Daoy (cell line): ENCODE measurements at regions not wholly inside any gene's neighbourhood (a gene's known extent, or its start where the extent isn't known, plus 50 kb on each side); places are given as distances from the start of the nearest gene placed in this dataset.
"Not testable (repeated sequence)": the region's sequence is repeated elsewhere in the genome, so short reads cannot be mapped to it uniquely, and the experiment has no call there.

Source experiments
- DNase-seq: peaks from one replicate; pipeline ENCODE4 v3.0.0-alpha.2; 2015; ENCODE audit warnings: low read depth

DNA sequence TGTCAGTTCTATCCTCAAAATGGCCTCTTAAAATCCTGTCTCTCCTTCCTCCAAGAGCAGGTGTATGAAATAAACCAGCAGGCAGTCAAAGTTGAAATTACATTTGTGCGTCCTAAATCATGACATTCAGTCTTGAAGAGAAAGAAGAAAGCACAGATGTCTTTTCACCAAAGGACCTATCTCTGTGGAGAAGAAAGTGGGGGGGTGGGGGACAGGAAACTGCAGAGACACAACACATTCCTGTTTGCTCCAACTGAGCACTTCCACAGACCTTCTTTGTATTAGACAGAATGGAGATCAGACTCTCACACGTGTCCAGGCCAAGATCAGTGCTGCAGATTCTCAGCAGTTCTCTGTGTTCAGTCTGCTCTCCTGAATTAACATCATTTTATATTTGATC lies 471.9 kb upstream of the RGMB start:
- DNase-seq, result no peak

DNA sequence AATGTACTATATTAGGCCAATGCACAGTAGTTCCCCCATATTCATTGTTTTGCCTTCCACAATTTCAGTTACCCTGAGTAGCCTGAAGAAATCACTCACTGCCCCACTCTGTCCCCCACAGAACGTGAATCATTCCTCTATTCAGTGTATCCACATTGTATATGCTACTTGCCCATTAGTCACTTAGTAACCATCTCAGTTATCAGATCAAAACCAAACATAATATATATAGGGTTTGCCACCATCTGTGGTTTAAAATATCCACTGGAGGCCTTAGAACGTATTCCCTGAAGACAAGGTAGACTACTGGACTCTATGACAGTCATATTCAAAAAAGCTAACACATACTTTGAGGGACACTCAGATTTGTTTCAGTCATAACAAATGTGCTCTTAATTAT lies 465.7 kb upstream of the RGMB start:
- peak; percentile 83 for DNase-seq

DNA sequence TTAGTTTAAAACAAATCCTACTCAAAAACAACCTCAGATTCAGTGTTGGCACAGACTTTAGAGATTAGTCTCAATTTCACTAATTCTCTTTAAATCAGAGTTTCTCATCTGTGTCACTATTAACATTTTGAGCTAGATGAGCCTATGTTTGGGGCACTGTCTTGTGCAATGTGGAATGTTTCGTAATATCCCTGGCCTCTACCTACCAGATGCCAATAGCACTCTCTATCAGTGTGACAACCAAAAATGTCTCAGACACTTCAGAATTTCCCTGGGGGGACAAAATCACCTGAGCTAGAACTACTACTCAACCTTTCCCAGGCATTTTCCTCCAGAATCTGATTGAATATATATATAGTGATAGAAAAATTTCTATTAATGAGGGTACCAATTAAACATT lies 465.2 kb upstream of the RGMB start:
- DNase-seq, result no peak

DNA sequence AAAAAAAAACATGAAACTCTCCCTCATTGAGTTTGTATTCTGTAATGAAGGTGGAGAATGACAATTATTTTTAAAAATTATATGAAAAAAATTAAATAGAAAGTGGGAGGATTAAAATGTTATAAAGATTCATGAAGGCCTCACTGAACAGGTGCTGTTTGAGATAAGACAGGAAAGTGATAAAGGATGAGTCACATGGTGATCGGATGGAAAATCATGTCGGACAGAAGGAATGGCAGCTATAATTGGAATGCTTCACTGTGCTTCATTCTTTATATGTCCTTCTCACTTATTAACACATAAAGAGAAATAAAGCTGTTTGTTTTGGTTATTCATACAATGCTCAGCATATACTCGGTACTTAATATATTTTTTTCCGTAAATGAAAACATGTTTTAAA lies 464.5 kb upstream of the RGMB start:
- peak; percentile 60 for DNase-seq

DNA sequence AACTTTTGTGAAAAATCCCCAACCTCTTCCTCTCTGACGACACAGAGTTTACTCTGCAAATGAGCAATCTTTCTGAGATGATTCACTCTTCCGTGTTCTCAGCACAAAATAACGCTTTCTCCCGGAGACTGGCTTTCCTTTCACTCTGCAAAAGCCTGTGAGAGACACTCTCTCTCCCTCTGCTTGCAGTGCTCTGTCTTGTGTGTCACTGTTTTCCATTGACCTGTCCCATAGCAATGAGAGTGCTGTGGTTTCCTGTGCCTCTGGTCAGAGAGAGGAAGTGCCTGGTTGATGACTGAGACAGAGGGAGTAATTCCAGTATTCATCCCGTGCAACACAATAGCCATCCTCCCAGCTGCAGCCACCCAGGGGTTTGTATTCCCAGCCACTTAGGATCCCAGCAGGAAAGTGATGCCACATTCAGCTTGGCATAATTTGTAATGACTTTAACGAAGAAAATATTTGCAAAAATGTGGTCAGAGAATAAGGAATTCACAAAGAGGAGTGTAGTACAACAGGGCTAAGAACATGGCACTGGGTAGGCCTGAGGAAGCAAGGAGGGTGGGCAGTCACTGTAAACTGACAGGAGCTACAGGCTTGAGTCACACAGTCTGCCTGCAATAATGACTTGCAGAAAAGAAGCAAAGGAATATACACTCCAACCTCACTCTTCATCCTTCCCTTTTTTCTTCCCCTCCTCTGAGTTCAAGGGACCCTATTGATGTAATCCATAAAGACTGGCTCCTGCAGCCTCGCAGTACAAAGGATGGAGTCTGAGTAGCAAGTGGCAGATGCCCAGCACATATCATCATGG lies 463.5 kb upstream of the RGMB start:
- peak; percentile 98 for DNase-seq

DNA sequence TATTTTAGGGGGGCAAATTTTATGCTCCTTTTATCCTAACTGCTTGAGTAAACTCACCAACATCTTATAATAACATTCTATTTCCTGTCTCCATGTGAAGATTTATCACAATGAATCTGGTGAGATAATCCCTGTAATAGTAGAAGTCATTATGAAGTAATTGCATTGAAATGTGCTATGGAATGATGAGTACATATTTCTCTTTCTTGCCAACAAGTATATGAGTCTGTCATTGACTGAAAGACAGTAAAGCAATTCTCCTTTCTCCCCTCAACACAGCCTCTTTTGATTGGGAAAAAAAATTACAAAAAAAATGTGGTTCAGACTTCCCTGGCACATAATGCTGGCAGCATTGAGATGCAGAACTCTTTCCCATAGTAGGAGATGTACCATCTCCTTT lies 459.2 kb upstream of the RGMB start:
- DNase-seq, result peak; percentile 68

DNA sequence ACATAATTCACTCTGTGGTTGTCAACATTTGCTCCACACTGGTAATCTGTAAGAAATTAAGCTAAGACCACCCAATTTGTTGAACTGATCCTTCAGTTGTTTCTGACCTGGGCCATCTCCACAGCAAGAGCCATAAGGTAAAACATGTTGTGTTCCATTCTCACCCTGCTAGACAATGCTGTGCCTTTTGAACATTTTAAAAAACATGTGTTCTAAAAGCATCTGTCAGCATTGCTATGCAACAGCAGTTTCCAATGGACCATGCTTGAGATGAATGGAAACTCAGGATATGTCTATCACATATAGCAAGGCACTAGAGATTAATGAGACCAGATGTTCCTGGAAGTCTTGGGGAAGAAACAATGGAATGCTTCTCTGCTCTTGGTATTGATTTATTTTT lies 455.1 kb upstream of the RGMB start:
- DNase-seq, result no peak

DNA sequence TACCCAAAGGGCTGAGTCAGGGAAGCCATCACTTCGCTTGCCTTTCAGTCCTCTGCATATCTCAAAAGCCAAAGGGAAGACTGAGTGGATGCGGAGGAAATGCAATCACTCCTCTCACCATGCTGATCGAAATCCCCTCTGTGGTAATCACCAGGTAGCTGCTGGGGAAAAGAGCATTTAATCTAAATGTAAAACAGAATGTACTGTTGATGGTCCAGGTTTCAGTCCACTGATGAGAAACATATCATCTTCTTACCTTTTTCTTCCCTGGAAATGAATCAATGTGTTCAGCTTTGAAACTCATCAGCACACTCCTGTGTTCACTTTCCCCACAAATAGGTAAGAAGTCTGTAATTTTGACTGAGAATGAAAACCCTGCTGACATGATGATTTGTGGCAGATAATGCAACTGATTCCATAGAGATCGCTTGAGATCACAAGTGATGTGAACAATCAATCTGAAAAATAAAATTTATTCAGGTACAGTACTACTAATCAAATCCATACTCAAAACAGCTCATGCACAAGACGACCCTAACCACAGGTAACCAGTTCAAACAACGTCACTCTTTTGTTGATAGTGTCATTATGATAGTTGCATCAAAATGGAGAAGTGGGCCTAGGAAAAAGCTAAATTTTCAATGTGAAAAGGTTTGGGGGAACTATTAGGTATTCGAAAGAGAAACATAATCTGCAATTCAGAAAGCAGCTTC lies 454.0 kb upstream of the RGMB start:
- DNase-seq, result no peak

DNA sequence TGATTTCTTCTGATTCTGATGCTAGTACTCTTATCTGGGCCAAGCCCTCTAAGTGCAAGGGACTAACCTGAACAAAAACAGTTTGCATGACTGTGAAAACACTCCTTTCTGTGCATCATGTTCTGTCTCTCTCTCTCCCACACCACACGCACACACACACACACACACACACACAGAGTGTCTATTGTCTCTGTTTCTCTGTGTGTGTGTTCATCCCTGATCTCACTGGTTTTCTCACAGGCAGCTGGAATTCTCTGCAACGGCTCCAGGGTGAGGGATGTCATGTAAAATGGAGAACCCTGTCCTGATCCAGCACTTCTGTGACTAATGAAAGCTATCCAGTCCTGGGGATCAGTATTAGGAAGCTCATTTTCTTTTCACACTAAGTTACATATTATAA lies 453.1 kb upstream of the RGMB start:
- DNase-seq, result no peak

DNA sequence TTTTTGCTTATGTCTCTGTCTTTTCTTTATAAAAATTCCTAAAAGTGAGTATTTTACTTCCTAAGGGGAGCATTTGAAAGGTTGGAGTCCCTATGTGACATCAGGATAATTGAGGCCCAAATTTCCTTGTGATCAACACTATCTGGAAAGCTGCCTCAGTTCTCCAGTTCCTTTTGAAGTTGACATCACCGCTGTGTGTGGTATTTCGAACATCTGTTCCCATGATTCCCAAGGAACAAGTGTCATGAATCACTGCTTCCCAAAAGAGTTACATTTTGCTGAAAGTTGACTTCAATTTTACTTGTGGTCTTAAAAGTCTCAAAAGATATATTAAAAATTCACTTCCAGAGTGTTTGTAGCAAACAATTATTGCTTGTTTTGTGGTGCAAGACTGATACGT lies 452.1 kb upstream of the RGMB start:
- no peak for DNase-seq

DNA sequence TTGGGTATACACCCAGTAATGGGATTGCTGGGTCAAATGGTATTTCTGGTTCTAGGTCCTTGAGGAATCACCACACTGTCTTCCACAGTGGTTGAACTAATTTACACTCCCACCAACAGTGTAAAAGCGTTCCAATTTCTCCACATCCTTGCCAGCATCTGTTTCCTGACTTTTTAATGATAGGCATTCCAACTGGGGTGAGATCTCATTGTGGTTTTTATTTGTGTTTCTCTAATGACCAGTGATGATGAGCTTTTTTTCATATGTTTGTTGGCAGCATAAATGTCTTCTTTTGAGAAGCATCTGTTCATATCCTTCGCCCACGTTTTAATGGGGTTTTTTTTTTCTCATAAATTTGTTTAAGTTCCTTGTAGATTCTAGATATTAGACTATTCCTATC lies 448.3 kb upstream of the RGMB start:
- not testable (repeated sequence) for DNase-seq

DNA sequence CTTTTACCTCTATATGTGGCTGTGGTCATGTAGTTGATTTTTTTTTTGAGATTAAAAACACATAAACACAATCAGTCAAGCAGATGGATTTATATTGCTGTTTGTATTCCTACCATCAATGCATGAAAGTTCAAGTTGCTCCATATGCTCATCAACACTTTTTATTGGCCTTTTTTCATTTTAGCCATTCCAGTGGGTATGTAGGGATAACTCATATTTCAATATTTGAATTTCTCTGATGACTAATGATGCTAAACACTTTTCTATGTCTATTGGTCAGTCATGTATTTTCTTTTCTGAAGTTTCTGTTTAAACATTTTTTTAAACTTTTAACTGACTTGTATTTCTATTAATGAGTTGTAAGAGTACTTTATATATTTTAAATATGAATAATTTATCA lies 445.4 kb upstream of the RGMB start:
- DNase-seq, result no peak

DNA sequence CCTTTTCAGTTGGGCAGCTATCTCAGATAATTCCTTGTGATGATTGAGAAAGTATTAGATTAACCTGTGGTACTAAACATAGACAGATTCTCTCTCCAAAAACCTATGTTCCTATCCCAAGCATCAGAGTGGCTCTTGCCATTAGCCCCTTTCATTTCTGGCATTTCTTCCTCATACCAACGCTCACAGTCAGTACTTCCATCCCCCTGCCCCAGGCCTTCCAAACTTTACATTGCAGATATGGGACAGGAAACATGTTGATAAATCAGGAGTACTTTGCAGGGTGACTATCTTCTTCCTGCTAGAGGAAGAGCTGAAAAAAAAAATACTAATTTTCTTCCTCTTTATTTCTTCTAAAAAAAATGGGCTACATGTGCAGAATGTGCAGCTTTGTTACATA lies 442.6 kb upstream of the RGMB start:
- no peak for DNase-seq

DNA sequence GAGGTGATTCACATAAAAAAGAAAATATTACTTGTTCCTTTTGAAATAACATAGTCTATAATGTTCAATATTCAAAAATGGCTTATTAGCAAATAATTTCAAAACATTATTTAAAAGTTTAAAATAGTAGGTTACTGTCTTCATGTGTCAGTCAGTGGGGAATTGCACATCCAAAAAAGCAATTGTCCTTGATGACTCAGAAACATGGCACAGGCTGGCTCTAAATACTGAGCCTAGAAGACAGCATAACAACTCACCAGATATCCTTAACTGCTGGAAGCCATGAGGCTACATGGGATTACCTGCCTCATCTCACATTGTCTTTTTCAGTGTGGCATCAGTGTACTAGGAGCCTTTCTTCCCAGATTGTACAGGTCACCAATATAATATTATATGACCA lies 439.5 kb upstream of the RGMB start:
- DNase-seq, result no peak

DNA sequence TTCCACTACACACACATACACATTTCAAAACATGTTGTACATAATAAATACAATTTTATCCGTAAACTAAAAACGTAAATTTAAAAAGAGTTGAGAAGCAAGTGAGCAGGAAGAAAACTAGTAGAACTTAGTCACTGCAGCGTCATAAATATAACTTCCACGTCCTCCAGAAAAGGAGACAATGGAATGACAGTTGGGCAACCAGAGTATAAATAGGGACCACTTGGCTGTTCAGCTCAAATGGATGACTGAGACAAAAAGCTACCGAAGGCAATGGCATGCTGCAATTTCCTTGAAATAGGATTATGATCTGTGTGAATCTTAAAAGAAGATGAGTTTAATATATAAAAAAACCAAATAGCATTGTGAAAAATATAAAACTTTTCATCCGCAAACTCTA lies 438.5 kb upstream of the RGMB start:
- no peak for DNase-seq

DNA sequence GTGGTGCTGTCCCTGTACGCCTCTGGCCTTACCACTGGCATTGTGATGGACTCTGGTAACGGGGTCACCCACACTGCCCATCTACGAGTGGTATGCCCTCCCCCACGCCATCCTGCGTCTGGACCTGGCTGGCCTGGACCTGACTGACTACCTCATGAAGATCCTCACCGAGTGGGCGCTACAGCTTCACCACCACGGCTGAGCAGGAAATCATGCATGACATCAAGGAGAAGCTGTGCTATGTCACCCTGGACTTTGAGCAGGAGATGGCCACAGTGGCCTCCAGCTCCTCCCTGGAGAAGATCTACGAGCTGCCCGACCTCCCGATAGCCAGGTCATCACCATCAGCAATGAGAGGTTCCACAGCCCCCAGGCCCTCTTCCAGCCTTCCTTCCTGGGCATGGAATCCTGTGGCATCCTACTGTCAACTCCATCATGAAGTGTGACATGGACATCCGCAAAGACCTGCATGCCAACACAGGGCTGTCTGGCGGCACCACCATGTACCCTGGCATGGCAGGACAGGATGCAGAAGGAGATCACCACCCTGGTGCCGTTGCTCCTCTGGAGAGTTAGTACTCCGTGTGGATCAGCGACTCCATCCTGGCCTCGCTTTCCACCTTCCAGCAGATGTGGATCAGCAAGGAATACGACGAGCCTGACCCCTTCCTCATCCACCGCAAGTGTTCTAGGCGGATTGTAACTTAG lies 434.2 kb upstream of the RGMB start:
- no peak for DNase-seq

DNA sequence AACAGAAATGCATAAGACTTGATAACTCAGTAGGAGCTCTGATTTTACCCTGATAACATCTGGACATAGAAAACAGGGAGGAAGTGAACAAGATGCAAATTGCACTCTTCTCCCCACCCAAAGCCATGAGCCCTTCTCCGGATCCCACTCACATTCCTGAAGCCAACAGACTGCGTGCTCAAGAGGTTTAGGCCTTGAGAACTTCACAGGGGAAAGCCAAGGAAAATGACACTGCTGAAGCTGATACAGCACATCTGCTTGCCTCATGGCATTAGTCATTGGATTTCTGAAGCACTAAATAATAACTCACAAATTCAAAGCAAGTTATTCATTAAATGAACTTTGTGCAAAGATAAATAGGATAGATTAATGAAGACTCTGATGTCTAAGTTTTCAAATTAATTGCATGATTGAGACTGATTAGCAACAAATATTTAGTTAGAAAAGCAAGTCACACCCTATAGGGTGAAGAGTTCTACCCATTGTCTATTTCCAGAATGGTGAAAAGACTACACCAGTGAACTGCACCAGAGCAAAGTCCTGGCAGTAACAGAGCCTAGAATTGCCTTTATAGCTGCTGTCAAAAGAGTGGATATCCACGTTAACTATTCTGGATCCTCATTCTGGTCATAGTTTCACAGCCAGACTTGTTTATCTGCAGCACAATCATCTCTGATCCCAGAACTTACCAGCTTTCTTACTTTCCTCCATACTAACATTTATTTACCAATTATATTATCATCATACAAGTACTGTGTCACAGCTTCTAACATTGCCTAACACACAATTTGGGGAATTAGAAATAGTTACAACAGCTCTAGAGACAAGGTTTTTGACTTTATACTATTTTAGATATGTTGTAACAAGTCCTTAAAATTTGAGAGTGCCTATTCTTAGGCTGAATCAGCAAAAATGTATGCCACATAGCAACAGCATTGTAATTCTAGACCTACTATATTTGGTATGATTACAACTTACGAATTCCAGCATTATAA lies 432.1 kb upstream of the RGMB start:
- DNase-seq, result peak; percentile 21

DNA sequence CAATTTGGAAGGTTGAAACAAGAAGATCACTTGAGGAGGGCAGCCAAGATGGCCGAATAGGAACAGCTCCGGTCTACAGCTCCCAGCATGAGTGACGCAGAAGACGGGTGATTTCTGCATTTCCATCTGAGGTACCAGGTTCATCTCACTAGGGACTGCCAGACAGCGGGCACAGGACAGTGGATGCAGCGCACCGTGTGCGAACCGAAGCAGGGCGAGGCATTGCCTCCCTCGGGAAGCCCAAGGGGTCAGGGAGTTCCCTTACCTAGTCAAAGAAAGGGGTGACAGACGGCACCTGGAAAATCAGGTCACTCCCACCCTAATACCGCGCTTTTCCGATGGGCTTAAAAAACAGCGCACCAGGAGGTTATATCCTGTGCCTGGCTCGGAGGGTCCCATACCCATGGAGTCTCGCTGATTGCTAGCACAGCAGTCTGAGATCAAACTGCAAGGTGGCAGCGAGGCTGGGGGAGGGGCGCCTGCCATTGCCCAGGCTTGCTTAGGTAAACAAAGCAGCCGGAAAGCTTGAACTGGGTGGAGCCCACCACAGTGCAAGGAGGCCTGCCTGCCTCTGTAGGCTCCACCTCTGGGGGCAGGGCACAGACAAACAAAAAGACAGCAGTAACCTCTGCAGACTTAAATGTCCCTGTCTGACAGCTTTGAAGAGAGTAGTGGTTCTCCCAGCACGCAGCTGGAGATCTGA lies 430.4 kb upstream of the RGMB start:
- DNase-seq, result not testable (repeated sequence)

DNA sequence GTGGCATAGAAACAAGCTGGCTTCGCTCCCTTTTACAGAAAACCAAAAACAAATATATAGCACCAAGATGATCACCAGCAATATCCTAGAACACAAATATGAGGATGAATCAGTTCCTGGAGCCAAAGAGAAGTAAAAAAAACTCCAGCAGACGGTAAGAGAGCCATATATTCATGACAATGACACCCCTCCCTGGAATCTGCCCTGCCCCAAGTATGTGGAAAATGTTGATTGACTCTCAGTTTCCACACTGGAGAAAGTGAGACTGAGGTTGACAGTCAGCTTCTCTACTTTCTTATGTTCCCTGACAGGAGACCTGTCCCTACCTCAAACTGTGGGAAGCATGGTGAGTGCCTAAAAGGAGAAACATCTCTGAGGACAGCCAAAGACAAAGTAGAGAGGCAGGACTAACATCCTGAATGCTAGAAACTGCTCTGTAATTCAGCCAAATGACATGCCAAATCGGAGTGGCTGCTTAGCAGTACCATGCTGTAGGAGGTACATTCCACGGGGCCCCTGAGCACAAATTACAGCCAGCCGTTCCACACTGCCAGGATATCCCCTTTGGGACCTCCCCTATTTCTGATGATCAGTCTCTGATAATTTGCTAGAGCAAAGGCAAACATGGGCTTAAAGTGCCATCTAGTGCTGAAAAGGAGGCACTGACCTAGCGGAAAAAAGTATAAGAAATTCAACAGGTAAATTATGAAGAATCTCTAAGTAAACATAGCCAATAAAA lies 424.0 kb upstream of the RGMB start:
- peak; percentile 54 for DNase-seq

DNA sequence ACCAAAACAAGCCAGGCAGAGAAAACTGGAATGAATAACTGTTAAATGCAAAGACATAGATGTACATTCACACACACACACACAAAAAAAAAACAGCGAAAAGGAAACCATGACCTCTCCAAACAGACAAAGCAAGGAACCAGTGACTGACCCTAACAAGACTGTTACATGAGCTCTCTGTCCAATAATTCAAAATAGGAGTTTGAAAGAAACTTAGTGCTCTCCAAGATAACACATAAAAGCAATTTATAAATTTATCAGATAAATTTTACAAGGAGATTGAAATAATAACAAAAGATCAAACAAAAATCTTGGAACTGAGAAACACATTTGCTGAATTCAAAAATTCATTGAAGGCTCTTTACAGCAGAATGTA lies 423.5 kb upstream of the RGMB start:
- DNase-seq, result no peak
